ENCODE measurements at regions not wholly inside any gene's neighbourhood (a gene's known extent, or its start where the extent isn't known, plus 50 kb on each side); places are given as distances from the start of the nearest gene placed in this dataset.

- no peak for TF ChIP-seq CTCF (IDR thresholded peaks at IDR 0.05)
- TF ChIP-seq EP300 (IDR thresholded peaks at IDR 0.05): no peak
- no peak for TF ChIP-seq POLR2AphosphoS5 (IDR thresholded peaks at IDR 0.05)
Observed at GRCh38 chr12:16972923-16973770, 367.2 kb upstream of the LMO3 start.
